Caki2 (cell line): ENCODE measurements at regions not wholly inside any gene's neighbourhood (a gene's known extent, or its start where the extent isn't known, plus 50 kb on each side); places are given as distances from the start of the nearest gene placed in this dataset.
"Not testable (repeated sequence)": the region's sequence is repeated elsewhere in the genome, so short reads cannot be mapped to it uniquely, and the experiment has no call there.

Experiments used
- DNase-seq: peaks from one replicate; pipeline ENCODE4 v3.0.0-alpha.2; 2015; ENCODE audit warnings: low read depth
- in situ Hi-C: cut with HindIII; loops from 2 replicates; pipeline ENCODE4 v1.10.0; 2016; ENCODE audit warnings: low sequenced_read_pairs, low pct_unique_long_range_greater_than_20kb, mixed read lengths

- in situ Hi-C loops = no loop called here
Measured at GRCh38 chr4:132065940-132066495, 1083.1 kb upstream of the PCDH10 start.

GRCh38 chr4:132071815-132072214 lies 1077.3 kb upstream of the PCDH10 start:
- in situ Hi-C loops = no loop called here

More at GRCh38 chr4:132065940-132066495, 1083.1 kb upstream of the PCDH10 start:
- no peak for DNase-seq

GRCh38 chr4:132076829-132077228 lies 1072.3 kb upstream of the PCDH10 start:
- no peak for DNase-seq
- in situ Hi-C loops = no loop called here

More at GRCh38 chr4:132071815-132072214, 1077.3 kb upstream of the PCDH10 start:
- no peak for DNase-seq

GRCh38 chr4:132085105-132085504 lies 1064.0 kb upstream of the PCDH10 start:
- DNase-seq = no peak
- in situ Hi-C loops = no loop called here

GRCh38 chr4:132094017-132094416 lies 1055.1 kb upstream of the PCDH10 start:
- DNase-seq = no peak
- in situ Hi-C loops = no loop called here

- in situ Hi-C loops = no loop called here
- DNase-seq = no peak
Measured at GRCh38 chr4:132097041-132097440, 1052.1 kb upstream of the PCDH10 start.

GRCh38 chr4:132101526-132101925 lies 1047.6 kb upstream of the PCDH10 start:
- DNase-seq = no peak
- in situ Hi-C loops = no loop called here

GRCh38 chr4:132108784-132109183 lies 1040.3 kb upstream of the PCDH10 start:
- in situ Hi-C loops = no loop called here
- DNase-seq = no peak

GRCh38 chr4:132114885-132115284 lies 1034.2 kb upstream of the PCDH10 start:
- in situ Hi-C loops = no loop called here
- no peak for DNase-seq

GRCh38 chr4:132122741-132123140 lies 1026.4 kb upstream of the PCDH10 start:
- DNase-seq, in situ Hi-C loops: not testable (repeated sequence)

- in situ Hi-C loops = no loop called here
- peak; percentile 85 for DNase-seq
Measured at GRCh38 chr4:132123870-132124623, 1025.0 kb upstream of the PCDH10 start.

- DNase-seq = no peak
- in situ Hi-C loops = no loop called here
Measured at GRCh38 chr4:132124624-132124974, 1024.5 kb upstream of the PCDH10 start.

GRCh38 chr4:132125131-132125530 lies 1024.0 kb upstream of the PCDH10 start:
- no peak for DNase-seq
- in situ Hi-C loops = no loop called here

GRCh38 chr4:132132433-132132832 lies 1016.7 kb upstream of the PCDH10 start:
- no peak for DNase-seq
- in situ Hi-C loops = no loop called here

- in situ Hi-C loops = no loop called here
- DNase-seq = no peak
Measured at GRCh38 chr4:132169660-132170059, 979.4 kb upstream of the PCDH10 start.

GRCh38 chr4:132180020-132180427 lies 969.1 kb upstream of the PCDH10 start:
- peak; percentile 77 for DNase-seq
- in situ Hi-C loops = no loop called here

GRCh38 chr4:132195176-132195575 lies 953.9 kb upstream of the PCDH10 start:
- DNase-seq = no peak
- in situ Hi-C loops = no loop called here

- no peak for DNase-seq
- in situ Hi-C loops = no loop called here
Measured at GRCh38 chr4:132203618-132204017, 945.5 kb upstream of the PCDH10 start.

GRCh38 chr4:132214519-132214918 lies 934.6 kb upstream of the PCDH10 start:
- in situ Hi-C loops = no loop called here
- no peak for DNase-seq

- in situ Hi-C loops = no loop called here
- no peak for DNase-seq
Measured at GRCh38 chr4:132218406-132218805, 930.7 kb upstream of the PCDH10 start.
